HG03103 (cell line): ENCODE measurements at regions not wholly inside any gene's neighbourhood (a gene's known extent, or its start where the extent isn't known, plus 50 kb on each side); places are given as distances from the start of the nearest gene placed in this dataset.

Source experiments
- ATAC-seq: cut with Tn5 transposase; IDR thresholded peaks from one replicate; pipeline ENCODE4 v1.9.1; 2021; ENCODE audit warnings: low read depth; ENCODE audit not compliant: unreplicated experiment

GRCh38 chr4:112888622-112889021, 160.8 kb upstream of the ANK2 start:
- no peak for ATAC-seq

- ATAC-seq: no peak
Measured at GRCh38 chr4:112889199-112889598, 160.3 kb upstream of the ANK2 start.

GRCh38 chr4:112889619-112890527, 159.6 kb upstream of the ANK2 start:
- ATAC-seq: no peak

GRCh38 chr4:112894480-112894879, 155.0 kb upstream of the ANK2 start:
- ATAC-seq: no peak

- ATAC-seq: no peak
Measured at GRCh38 chr4:112894951-112895350, 154.5 kb upstream of the ANK2 start.

- ATAC-seq: no peak
Measured at GRCh38 chr4:112895811-112896608, 153.4 kb upstream of the ANK2 start.

GRCh38 chr4:112896609-112897190, 152.8 kb upstream of the ANK2 start:
- ATAC-seq: no peak

- no peak for ATAC-seq
Measured at GRCh38 chr4:112897543-112897942, 151.9 kb upstream of the ANK2 start.

GRCh38 chr4:112898357-112899141, 150.9 kb upstream of the ANK2 start:
- no peak for ATAC-seq

GRCh38 chr4:112900416-112900815, 149.0 kb upstream of the ANK2 start:
- ATAC-seq: no peak

GRCh38 chr4:112901962-112902411, 147.5 kb upstream of the ANK2 start:
- ATAC-seq: no peak

GRCh38 chr4:112905728-112906127, 143.7 kb upstream of the ANK2 start:
- ATAC-seq: no peak

- ATAC-seq: no peak
Measured at GRCh38 chr4:112908511-112908910, 140.9 kb upstream of the ANK2 start.

GRCh38 chr4:112910109-112910736, 139.2 kb upstream of the ANK2 start:
- ATAC-seq: no peak

- no peak for ATAC-seq
Measured at GRCh38 chr4:112916868-112917267, 132.6 kb upstream of the ANK2 start.

GRCh38 chr4:112923516-112923915, 125.9 kb upstream of the ANK2 start:
- ATAC-seq: no peak

GRCh38 chr4:112926819-112927218, 122.6 kb upstream of the ANK2 start:
- no peak for ATAC-seq

GRCh38 chr4:112927544-112927943, 121.9 kb upstream of the ANK2 start:
- no peak for ATAC-seq

- no peak for ATAC-seq
Measured at GRCh38 chr4:112931001-112931400, 118.5 kb upstream of the ANK2 start.

- ATAC-seq: no peak
Measured at GRCh38 chr4:112933790-112934189, 115.7 kb upstream of the ANK2 start.
